GM13976 (cell line): ENCODE measurements at regions not wholly inside any gene's neighbourhood (a gene's known extent, or its start where the extent isn't known, plus 50 kb on each side); places are given as distances from the start of the nearest gene placed in this dataset.
"Not testable (repeated sequence)": the region's sequence is repeated elsewhere in the genome, so short reads cannot be mapped to it uniquely, and the experiment has no call there.

Experiments
- DNase-seq: peaks from one replicate; pipeline ENCODE4 v3.0.0; 2012; ENCODE audit warnings: low spot score
- CTCF ChIP-seq: IDR thresholded peaks from 2 replicates; pipeline ENCODE4 v1.5.1; 2012; ENCODE audit warnings: borderline replicate concordance, mild to moderate bottlenecking; ENCODE audit not compliant: insufficient read depth; ENCODE audit errors: extremely low read depth, missing control alignments, control extremely low read depth
- in situ Hi-C: fragments of 300-500 bp; cut with MboI; formaldehyde crosslinking; loops from one replicate; pipeline ENCODE4 v1.12.0; 2022; ENCODE audit warnings: low sequenced_read_pairs, mixed read lengths, inconsistent platforms; ENCODE audit not compliant: unreplicated experiment

GRCh38 chr7:42722198-42722597 is 189.7 kb downstream of the C7orf25 start:
- TF ChIP-seq CTCF = no peak

GRCh38 chr7:42720991-42721796 is 190.7 kb downstream of the C7orf25 start:
- in situ Hi-C loops = no loop called here
- TF ChIP-seq CTCF = no peak
- no peak for DNase-seq

More at GRCh38 chr7:42722198-42722597, 189.7 kb downstream of the C7orf25 start:
- in situ Hi-C loops = no loop called here
- DNase-seq = no peak

GRCh38 chr7:42720012-42720411 is 191.9 kb downstream of the C7orf25 start:
- in situ Hi-C loops = no loop called here
- no peak for DNase-seq
- TF ChIP-seq CTCF = no peak

GRCh38 chr7:42718466-42718865 is 193.4 kb downstream of the C7orf25 start:
- DNase-seq, in situ Hi-C loops: not testable (repeated sequence)

GRCh38 chr7:42714356-42714755 is 197.5 kb downstream of the C7orf25 start:
- no peak for DNase-seq
- in situ Hi-C loops = no loop called here
- TF ChIP-seq CTCF = no peak

- in situ Hi-C loops = no loop called here
- DNase-seq = no peak
- TF ChIP-seq CTCF = no peak
Observed at GRCh38 chr7:42709284-42709683, 202.6 kb downstream of the C7orf25 start.

- DNase-seq = no peak
- TF ChIP-seq CTCF = no peak
- in situ Hi-C loops = no loop called here
Observed at GRCh38 chr7:42704710-42705109, 207.2 kb downstream of the C7orf25 start.
